ENCODE measurements at regions not wholly inside any gene's neighbourhood (a gene's known extent, or its start where the extent isn't known, plus 50 kb on each side); places are given as distances from the start of the nearest gene placed in this dataset.

GRCh38 chr12:75641031-75641780 is 129.8 kb upstream of the KRR1 start:
- no peak for TF ChIP-seq CTCF (conservative IDR thresholded peaks at IDR 0.05)
- no peak overlapping the region for H3K27ac ChIP-seq

- TF ChIP-seq CTCF (conservative IDR thresholded peaks at IDR 0.05) = no peak
- no peak overlapping the region for H3K27ac ChIP-seq
These were observed 127.4 kb upstream of the KRR1 start for GRCh38 chr12:75638792-75639191.

GRCh38 chr12:75636607-75637006 is 125.2 kb upstream of the KRR1 start:
- TF ChIP-seq CTCF (conservative IDR thresholded peaks at IDR 0.05) = no peak
- no peak overlapping the region for H3K27ac ChIP-seq

GRCh38 chr12:75635606-75636444 is 124.4 kb upstream of the KRR1 start:
- TF ChIP-seq CTCF (conservative IDR thresholded peaks at IDR 0.05) = no peak
- H3K27ac ChIP-seq = no peak overlapping the region

- no peak for TF ChIP-seq CTCF (conservative IDR thresholded peaks at IDR 0.05)
- H3K27ac ChIP-seq = no peak overlapping the region
These were observed 123.1 kb upstream of the KRR1 start for GRCh38 chr12:75634244-75635222.

- no peak for TF ChIP-seq CTCF (conservative IDR thresholded peaks at IDR 0.05)
- H3K27ac ChIP-seq = no peak overlapping the region
These were observed 122.4 kb upstream of the KRR1 start for GRCh38 chr12:75633789-75634188.
